Omental fat pad (tissue), 3 donors: ENCODE measurements at regions not wholly inside any gene's neighbourhood (a gene's known extent, or its start where the extent isn't known, plus 50 kb on each side); places are given as distances from the start of the nearest gene placed in this dataset.

Source experiments
- ATAC-seq: fragments of 150-250 bp; one replicate; pipeline ENCODE4 v1.9.1; 2016; ENCODE audit warnings: mild to moderate bottlenecking, moderate library complexity; ENCODE audit not compliant: low FRiP score
- DNase-seq: peaks from one replicate; pipeline ENCODE4 v3.0.0-alpha.2; 2019; ENCODE audit warnings: low spot score
- TF ChIP-seq, protein P1 (sequence below), 3 donors: fragments of 450-650 bp; IDR thresholded peaks; one replicate each; pipeline ENCODE4 v1.5.1; 2016 to 2017; ENCODE audit warnings: antibody characterized with exemption in 3 of 3, mild to moderate bottlenecking in 3 of 3, moderate library complexity in 2 of 3

GRCh38 chr12:91490667-91491311, 308.2 kb upstream of the DCN start:
- TF ChIP-seq, protein P1, sequence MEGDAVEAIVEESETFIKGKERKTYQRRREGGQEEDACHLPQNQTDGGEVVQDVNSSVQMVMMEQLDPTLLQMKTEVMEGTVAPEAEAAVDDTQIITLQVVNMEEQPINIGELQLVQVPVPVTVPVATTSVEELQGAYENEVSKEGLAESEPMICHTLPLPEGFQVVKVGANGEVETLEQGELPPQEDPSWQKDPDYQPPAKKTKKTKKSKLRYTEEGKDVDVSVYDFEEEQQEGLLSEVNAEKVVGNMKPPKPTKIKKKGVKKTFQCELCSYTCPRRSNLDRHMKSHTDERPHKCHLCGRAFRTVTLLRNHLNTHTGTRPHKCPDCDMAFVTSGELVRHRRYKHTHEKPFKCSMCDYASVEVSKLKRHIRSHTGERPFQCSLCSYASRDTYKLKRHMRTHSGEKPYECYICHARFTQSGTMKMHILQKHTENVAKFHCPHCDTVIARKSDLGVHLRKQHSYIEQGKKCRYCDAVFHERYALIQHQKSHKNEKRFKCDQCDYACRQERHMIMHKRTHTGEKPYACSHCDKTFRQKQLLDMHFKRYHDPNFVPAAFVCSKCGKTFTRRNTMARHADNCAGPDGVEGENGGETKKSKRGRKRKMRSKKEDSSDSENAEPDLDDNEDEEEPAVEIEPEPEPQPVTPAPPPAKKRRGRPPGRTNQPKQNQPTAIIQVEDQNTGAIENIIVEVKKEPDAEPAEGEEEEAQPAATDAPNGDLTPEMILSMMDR (IDR thresholded peaks at IDR 0.05), result no peak
- no peak for ATAC-seq
- DNase-seq, result no peak

- DNase-seq (no peak), ATAC-seq (no peak)
- TF ChIP-seq, protein P1 (IDR thresholded peaks at IDR 0.05), result no peak
These were observed 300.9 kb upstream of the DCN start for GRCh38 chr12:91483471-91483985.

GRCh38 chr12:91482231-91482630, 299.6 kb upstream of the DCN start:
- ATAC-seq, result no peak
- TF ChIP-seq, protein P1 (IDR thresholded peaks at IDR 0.05), result no peak
- no peak for DNase-seq

- no peak for DNase-seq
- TF ChIP-seq, protein P1 (IDR thresholded peaks at IDR 0.05), result no peak
- no peak for ATAC-seq
These were observed 295.9 kb upstream of the DCN start for GRCh38 chr12:91478500-91478899.

- DNase-seq (no peak), ATAC-seq (no peak)
- TF ChIP-seq, protein P1 (IDR thresholded peaks at IDR 0.05), result no peak
These were observed 285.1 kb upstream of the DCN start for GRCh38 chr12:91467686-91468085.

GRCh38 chr12:91461061-91461460, 278.4 kb upstream of the DCN start:
- TF ChIP-seq, protein P1 (IDR thresholded peaks at IDR 0.05), result no peak
- ATAC-seq (no peak), DNase-seq (no peak)

DNA sequence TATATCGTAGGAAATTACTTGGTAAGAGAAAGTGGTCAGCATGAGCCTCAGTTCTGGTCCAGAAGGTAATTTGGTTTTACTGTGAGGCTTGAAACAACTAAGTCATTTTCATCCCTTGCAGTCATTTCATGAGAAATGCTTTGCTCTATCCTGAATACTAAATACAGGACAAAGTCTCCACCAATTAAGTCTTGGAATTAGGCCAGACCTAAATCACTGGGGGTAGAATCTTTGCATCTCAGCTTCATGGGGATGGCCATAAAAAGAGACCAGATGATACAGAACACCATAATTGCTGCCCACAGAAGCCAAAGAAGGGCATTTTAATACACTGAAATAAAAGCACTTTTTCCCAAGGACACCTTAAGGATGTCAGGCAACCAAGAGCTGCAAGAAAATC, 277.9 kb upstream of the DCN start:
- TF ChIP-seq, protein P1 (IDR thresholded peaks at IDR 0.05), result no peak
- ATAC-seq (no peak), DNase-seq (no peak)
